IMR-90 (cell line): ENCODE measurements at regions not wholly inside any gene's neighbourhood (a gene's known extent, or its start where the extent isn't known, plus 50 kb on each side); places are given as distances from the start of the nearest gene placed in this dataset.

Experiments
- ATAC-seq: fragments of 200-7000 bp; cut with Tn5 transposase; 2 replicates; pipeline ENCODE4 v1.9.1; 2020; ENCODE audit warnings: low read depth, mild to moderate bottlenecking, moderate library complexity
- BruUV-seq: library from RNA; stranded (reverse); fragments of 400-500 nt; replicated peaks from 2 replicates; lab custom pipeline; 2021; lab: Mats Ljungman, UMichigan
- CTCF ChIA-PET: fragments of 300-600 bp; formaldehyde crosslinking; extraction: SDS; loops from one replicate; lab custom pipeline; 2021; ENCODE audit warnings: antibody characterized with exemption; lab: Yijun Ruan, JAX
- POLR2A ChIA-PET: fragments of 300-600 bp; sonication (Branson Sonifier 250); formaldehyde crosslinking; loops from one replicate; lab custom pipeline; 2022; ENCODE audit warnings: antibody characterized with exemption; ENCODE audit not compliant: unreplicated experiment; lab: Charles Lee
- DNase-seq: peaks from one replicate; pipeline ENCODE4 v3.0.0; 2013
- H2AFZ ChIP-seq: replicated peaks from 2 replicates; pipeline ENCODE3; 2013; ENCODE audit warnings: low read length, mild to moderate bottlenecking; ENCODE audit not compliant: poor library complexity
- H2AK5ac ChIP-seq: 2 replicates; pipeline ENCODE4 v1.6.1; 2013; ENCODE audit warnings: low read depth, low read length, inconsistent platforms
- H2AK9ac ChIP-seq: replicated peaks from 2 replicates; pipeline ENCODE3; 2013; ENCODE audit warnings: mild to moderate bottlenecking, low read depth, low read length, moderate library complexity; ENCODE audit not compliant: poor library complexity
- H2BK120ac ChIP-seq: 2 replicates; pipeline ENCODE4 v1.6.1; 2013; ENCODE audit warnings: low read depth, low read length, inconsistent platforms
- H2BK15ac ChIP-seq: 3 replicates; pipeline ENCODE4 v1.6.1; 2013; ENCODE audit warnings: low read depth, low read length, inconsistent platforms
- H2BK20ac ChIP-seq: 2 replicates; pipeline ENCODE4 v1.6.1; 2013; ENCODE audit warnings: low read depth, mild to moderate bottlenecking, inconsistent platforms, low read length, moderate library complexity
- H2BK5ac ChIP-seq: 2 replicates; pipeline ENCODE4 v1.6.1; 2013; ENCODE audit warnings: mild to moderate bottlenecking, low read depth, low read length, inconsistent platforms; ENCODE audit not compliant: poor library complexity, severe bottlenecking
- H3K14ac ChIP-seq: replicated peaks from 2 replicates; pipeline ENCODE4 v1.6.1; 2013; ENCODE audit warnings: low read depth, low read length, inconsistent platforms
- H3K18ac ChIP-seq: 2 replicates; pipeline ENCODE4 v1.6.1; 2013; ENCODE audit warnings: low read depth, low read length, control low read depth
- H3K23ac ChIP-seq: 2 replicates; pipeline ENCODE4 v1.6.1; 2013; ENCODE audit warnings: low read depth, low read length, inconsistent platforms
- H3K27ac ChIP-seq: 2 replicates; pipeline ENCODE4 v1.5.1; 2013; ENCODE audit warnings: mild to moderate bottlenecking, control low read depth, low read length; ENCODE audit not compliant: insufficient read depth
- H3K27me3 ChIP-seq: 2 replicates; pipeline ENCODE4 v1.6.1; 2013; ENCODE audit warnings: low read length; ENCODE audit not compliant: control insufficient read depth, insufficient read depth
- H3K36me3 ChIP-seq: 2 replicates; pipeline ENCODE4 v1.6.1; 2013; ENCODE audit warnings: low read length, mixed read lengths; ENCODE audit not compliant: control insufficient read depth, insufficient read depth
- H3K4ac ChIP-seq: 2 replicates; pipeline ENCODE4 v1.6.1; 2013; ENCODE audit warnings: low read depth, low read length, inconsistent platforms
- H3K4me1 ChIP-seq: 2 replicates; pipeline ENCODE4 v1.6.1; 2013; ENCODE audit warnings: low read length, mixed read lengths; ENCODE audit not compliant: control insufficient read depth, insufficient read depth
- H3K4me2 ChIP-seq: 2 replicates; pipeline ENCODE4 v1.6.1; 2013; ENCODE audit warnings: low read depth, mild to moderate bottlenecking, control low read depth, low read length, moderate library complexity
- H3K4me3 ChIP-seq: 2 replicates; pipeline ENCODE4 v1.5.1; 2013; ENCODE audit warnings: low read depth, mild to moderate bottlenecking, control low read depth, low read length, moderate library complexity; ENCODE audit not compliant: insufficient read depth
- H3K56ac ChIP-seq: 2 replicates; pipeline ENCODE4 v1.6.1; 2013; ENCODE audit warnings: low read length, inconsistent platforms; ENCODE audit not compliant: insufficient read depth; ENCODE audit errors: extremely low read depth
- H3K79me1 ChIP-seq, 2 experiments: 2 replicates each; pipeline ENCODE4 v1.6.1; 2013; ENCODE audit warnings: low read length in 2 of 2, inconsistent platforms in 1 of 2, low read depth in 1 of 2
- H3K9ac ChIP-seq: 2 replicates; pipeline ENCODE4 v1.6.1; 2013; ENCODE audit warnings: low read depth, low read length, control low read depth
- H3K9me1 ChIP-seq: 2 replicates; pipeline ENCODE4 v1.6.1; 2013; ENCODE audit warnings: low read length, inconsistent platforms; ENCODE audit not compliant: insufficient read depth
- H3K9me3 ChIP-seq: 2 replicates; pipeline ENCODE4 v1.6.1; 2013; ENCODE audit warnings: low read length; ENCODE audit not compliant: control insufficient read depth, insufficient read depth
- H4K20me1 ChIP-seq: 2 replicates; pipeline ENCODE4 v1.6.1; 2013; ENCODE audit warnings: low read length, inconsistent platforms; ENCODE audit not compliant: insufficient read depth
- H4K5ac ChIP-seq: 2 replicates; pipeline ENCODE4 v1.6.1; 2013; ENCODE audit warnings: mild to moderate bottlenecking, low read depth, low read length, control low read depth
- H4K8ac ChIP-seq, 2 experiments: 2 replicates each; pipeline ENCODE4 v1.6.1; 2013; ENCODE audit warnings: low read depth in 2 of 2, low read length in 2 of 2, control low read depth in 1 of 2, inconsistent platforms in 1 of 2
- H4K91ac ChIP-seq: 2 replicates; pipeline ENCODE4 v1.6.1; 2013; ENCODE audit warnings: low read depth, low read length, inconsistent platforms; ENCODE audit not compliant: insufficient read depth
- BHLHE40 ChIP-seq: fragments of 150-350 bp; IDR thresholded peaks from 2 replicates; pipeline ENCODE4 v1.6.1; 2016; ENCODE audit warnings: mild to moderate bottlenecking, low read depth, low read length
- CEBPB ChIP-seq: IDR thresholded peaks from 2 replicates; pipeline ENCODE4 v1.6.1; 2012; ENCODE audit warnings: low read depth, low read length, improper control_type of control experiment
- CHD1 ChIP-seq: IDR thresholded peaks from 2 replicates; pipeline ENCODE4 v1.6.1; 2012; ENCODE audit warnings: low read depth, low read length, improper control_type of control experiment
- CTCF ChIP-seq: conservative IDR thresholded peaks from 2 replicates; pipeline ENCODE4 v1.5.1; 2012; ENCODE audit warnings: mild to moderate bottlenecking, low read depth, low read length, improper control_type of control experiment
- FOS ChIP-seq: fragments of 150-350 bp; IDR thresholded peaks from 2 replicates; pipeline ENCODE4 v1.6.1; 2016; ENCODE audit warnings: low read depth, low read length
- MAFK ChIP-seq: IDR thresholded peaks from 2 replicates; pipeline ENCODE4 v1.6.1; 2012; ENCODE audit warnings: low read depth, low read length, improper control_type of control experiment
- MAZ ChIP-seq: IDR thresholded peaks from 2 replicates; pipeline ENCODE4 v1.6.1; 2012; ENCODE audit warnings: low read depth, mild to moderate bottlenecking, low read length, improper control_type of control experiment, moderate library complexity, borderline replicate concordance
- MXI1 ChIP-seq: IDR thresholded peaks from 2 replicates; pipeline ENCODE4 v1.6.1; 2012; ENCODE audit warnings: low read depth, mild to moderate bottlenecking, low read length, moderate library complexity, borderline replicate concordance
- NFE2L2 ChIP-seq: fragments of 150-350 bp; IDR thresholded peaks from 2 replicates; pipeline ENCODE4 v1.6.1; 2016; ENCODE audit warnings: low read depth, mild to moderate bottlenecking, low read length
- POLR2A ChIP-seq: IDR thresholded peaks from 2 replicates; pipeline ENCODE4 v1.6.1; 2012; ENCODE audit warnings: mild to moderate bottlenecking, low read depth, low read length
- RAD21 ChIP-seq: IDR thresholded peaks from 2 replicates; pipeline ENCODE4 v1.6.1; 2012; ENCODE audit warnings: low read length, improper control_type of control experiment
- RCOR1 ChIP-seq: IDR thresholded peaks from 2 replicates; pipeline ENCODE4 v1.6.1; 2012; ENCODE audit warnings: mild to moderate bottlenecking, low read length, improper control_type of control experiment; ENCODE audit not compliant: insufficient replicate concordance
- RFX5 ChIP-seq: IDR thresholded peaks from 2 replicates; pipeline ENCODE4 v1.8.0; 2012; ENCODE audit warnings: low read depth, mild to moderate bottlenecking, low read length, moderate library complexity
- SMC3 ChIP-seq: fragments of 150-350 bp; IDR thresholded peaks from 2 replicates; pipeline ENCODE4 v1.6.1; 2016; ENCODE audit warnings: low read depth, mild to moderate bottlenecking, antibody characterized with exemption, low read length, moderate library complexity
- WGBS, 2 experiments: methylation state at CpG; one replicate each; pipeline versions ENCODE4 v1.1.5 to v1.1.7; 2013; ENCODE audit warnings: missing lambda C conversion rate in 2 of 2; ENCODE audit not compliant: insufficient read length in 1 of 2; ENCODE audit errors: extremely low coverage in 2 of 2; 5-methylcytosine and 5-hydroxymethylcytosine counted together
- dilution Hi-C: fragments of 300-500 bp; cut with HindIII; formaldehyde crosslinking; loops from one replicate; pipeline ENCODE4 v1.14.3; 2018; ENCODE audit warnings: low sequenced_read_pairs; ENCODE audit not compliant: unreplicated experiment
- in situ Hi-C: fragments of 300-500 bp; cut with MboI; formaldehyde crosslinking; loops from 3 replicates; pipeline ENCODE4 v1.14.3; 2019; ENCODE audit warnings: low sequenced_read_pairs, inconsistent platforms, mixed read lengths
- intact Hi-C: fragments of 100-400 bp; cut with micrococcal nuclease; formaldehyde crosslinking; loops from 2 replicates; pipeline ENCODE4 v1.10.0; 2022
- TF ChIP-seq, protein P1 (sequence below): fragments of 150-350 bp; IDR thresholded peaks from 2 replicates; pipeline ENCODE4 v1.6.1; 2017; ENCODE audit warnings: mild to moderate bottlenecking, antibody characterized with exemption, low read length, low read depth
- TF ChIP-seq, protein P2 (sequence below): fragments of 150-350 bp; IDR thresholded peaks from 2 replicates; pipeline ENCODE4 v1.6.1; 2016; ENCODE audit warnings: low read depth, mild to moderate bottlenecking, low read length, moderate library complexity, borderline replicate concordance

GRCh38 chr5:158202801-158203200, 343.9 kb upstream of the CLINT1 start:
- Histone ChIP-seq H3K79me1 (no peaks in the 10 kb centered on the region), H4K5ac (no peak overlapping the region), H3K56ac (no peak overlapping the region), H3K14ac (no peak overlapping the region), H3K4me3 (no peak overlapping the region), H2BK15ac (no peak overlapping the region), H3K27ac (no peak overlapping the region), H3K9ac (no peak overlapping the region), H4K91ac (no peak overlapping the region), H2BK20ac (no peak overlapping the region), H3K9me3 (no peaks in the 10 kb centered on the region), H3K4ac (no peak overlapping the region), H2AK5ac (no peak overlapping the region), H3K36me3 (no peaks in the 10 kb centered on the region), H4K20me1 (no peaks in the 10 kb centered on the region), H3K4me1 (no peaks in the 10 kb centered on the region), H2AK9ac (no peak overlapping the region), H3K18ac (no peak overlapping the region), H2BK5ac (no peak overlapping the region), H3K9me1 (no peaks in the 10 kb centered on the region), H2BK120ac (no peak overlapping the region), H3K23ac (no peak overlapping the region), H4K8ac (no peak overlapping the region), H3K4me2 (no peak overlapping the region), H3K27me3 (no peaks in the 10 kb centered on the region), H2AFZ (no peak overlapping the region)
- dilution Hi-C loops (no loop called here), in situ Hi-C loops (no loop called here), intact Hi-C loops (no loop called here)
- no TSS peak for BruUV-seq
- ChIA-PET CTCF (no interaction called here), POLR2A (no interaction called here)
- 100% methylated on average over 2 of the region's 7 CpGs; no CpG with 5 or more reads in 1 of the 2 experiments for WGBS, 2 experiments
- TF ChIP-seq RCOR1, result no peak
- TF ChIP-seq CEBPB, result no peak
- no peak for TF ChIP-seq BHLHE40
- no peak for TF ChIP-seq RAD21
- TF ChIP-seq FOS, result no peak
- no peak for TF ChIP-seq CTCF
- no peak for TF ChIP-seq RFX5
- TF ChIP-seq MAZ, result no peak
- TF ChIP-seq, protein P1, sequence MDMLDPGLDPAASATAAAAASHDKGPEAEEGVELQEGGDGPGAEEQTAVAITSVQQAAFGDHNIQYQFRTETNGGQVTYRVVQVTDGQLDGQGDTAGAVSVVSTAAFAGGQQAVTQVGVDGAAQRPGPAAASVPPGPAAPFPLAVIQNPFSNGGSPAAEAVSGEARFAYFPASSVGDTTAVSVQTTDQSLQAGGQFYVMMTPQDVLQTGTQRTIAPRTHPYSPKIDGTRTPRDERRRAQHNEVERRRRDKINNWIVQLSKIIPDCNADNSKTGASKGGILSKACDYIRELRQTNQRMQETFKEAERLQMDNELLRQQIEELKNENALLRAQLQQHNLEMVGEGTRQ, result no peak
- TF ChIP-seq MXI1, result no peak
- TF ChIP-seq SMC3, result no peak
- no peak for TF ChIP-seq MAFK
- TF ChIP-seq, protein P2, sequence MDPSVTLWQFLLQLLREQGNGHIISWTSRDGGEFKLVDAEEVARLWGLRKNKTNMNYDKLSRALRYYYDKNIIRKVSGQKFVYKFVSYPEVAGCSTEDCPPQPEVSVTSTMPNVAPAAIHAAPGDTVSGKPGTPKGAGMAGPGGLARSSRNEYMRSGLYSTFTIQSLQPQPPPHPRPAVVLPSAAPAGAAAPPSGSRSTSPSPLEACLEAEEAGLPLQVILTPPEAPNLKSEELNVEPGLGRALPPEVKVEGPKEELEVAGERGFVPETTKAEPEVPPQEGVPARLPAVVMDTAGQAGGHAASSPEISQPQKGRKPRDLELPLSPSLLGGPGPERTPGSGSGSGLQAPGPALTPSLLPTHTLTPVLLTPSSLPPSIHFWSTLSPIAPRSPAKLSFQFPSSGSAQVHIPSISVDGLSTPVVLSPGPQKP, result no peak
- TF ChIP-seq CHD1, result no peak
- TF ChIP-seq POLR2A, result no peak
- no peak for TF ChIP-seq NFE2L2
- ATAC-seq, result no peak
- no peak for DNase-seq
